ENCODE measurements at regions not wholly inside any gene's neighbourhood (a gene's known extent, or its start where the extent isn't known, plus 50 kb on each side); places are given as distances from the start of the nearest gene placed in this dataset.

GRCh38 chr3:152053866-152054265, 180.4 kb downstream of the SUCNR1 start:
- in situ Hi-C loops (cut with HindIII; ENCODE audit: low pct_unique_long_range_greater_than_20kb, low sequenced_read_pairs) = no loop called here
- Histone ChIP-seq H3K27me3 (ENCODE audit: control insufficient read depth, insufficient read depth, low read length) (no peaks in the 10 kb centered on the region), H3K36me3 (ENCODE audit: control insufficient read depth, insufficient read depth, low read length) (no peaks in the 10 kb centered on the region), H3K4me3 (ENCODE audit: low read depth in 2 of 2, low read length in 2 of 2) (no peak overlapping the region), H3K27ac (ENCODE audit: low read length) (no peak overlapping the region), H3K9me3 (ENCODE audit: control insufficient read depth, insufficient read depth, low read depth, low read length) (no peaks in the 10 kb centered on the region), H3K4me1 (ENCODE audit: control insufficient read depth, insufficient read depth, low read length) (no peaks in the 10 kb centered on the region)
- no peak for DNase-seq (ENCODE audit: low read depth, low spot score)
- intact Hi-C loops (cut with micrococcal nuclease; ENCODE audit: unreplicated experiment) = no loop called here
- ATAC-seq = no peak
- no peak for TF ChIP-seq TCF7L2 (IDR thresholded peaks at IDR 0.05; ENCODE audit: low read depth, low read length)
- TF ChIP-seq, protein P1, sequence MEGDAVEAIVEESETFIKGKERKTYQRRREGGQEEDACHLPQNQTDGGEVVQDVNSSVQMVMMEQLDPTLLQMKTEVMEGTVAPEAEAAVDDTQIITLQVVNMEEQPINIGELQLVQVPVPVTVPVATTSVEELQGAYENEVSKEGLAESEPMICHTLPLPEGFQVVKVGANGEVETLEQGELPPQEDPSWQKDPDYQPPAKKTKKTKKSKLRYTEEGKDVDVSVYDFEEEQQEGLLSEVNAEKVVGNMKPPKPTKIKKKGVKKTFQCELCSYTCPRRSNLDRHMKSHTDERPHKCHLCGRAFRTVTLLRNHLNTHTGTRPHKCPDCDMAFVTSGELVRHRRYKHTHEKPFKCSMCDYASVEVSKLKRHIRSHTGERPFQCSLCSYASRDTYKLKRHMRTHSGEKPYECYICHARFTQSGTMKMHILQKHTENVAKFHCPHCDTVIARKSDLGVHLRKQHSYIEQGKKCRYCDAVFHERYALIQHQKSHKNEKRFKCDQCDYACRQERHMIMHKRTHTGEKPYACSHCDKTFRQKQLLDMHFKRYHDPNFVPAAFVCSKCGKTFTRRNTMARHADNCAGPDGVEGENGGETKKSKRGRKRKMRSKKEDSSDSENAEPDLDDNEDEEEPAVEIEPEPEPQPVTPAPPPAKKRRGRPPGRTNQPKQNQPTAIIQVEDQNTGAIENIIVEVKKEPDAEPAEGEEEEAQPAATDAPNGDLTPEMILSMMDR (IDR thresholded peaks at IDR 0.05) = no peak
- TF ChIP-seq, protein P2, sequence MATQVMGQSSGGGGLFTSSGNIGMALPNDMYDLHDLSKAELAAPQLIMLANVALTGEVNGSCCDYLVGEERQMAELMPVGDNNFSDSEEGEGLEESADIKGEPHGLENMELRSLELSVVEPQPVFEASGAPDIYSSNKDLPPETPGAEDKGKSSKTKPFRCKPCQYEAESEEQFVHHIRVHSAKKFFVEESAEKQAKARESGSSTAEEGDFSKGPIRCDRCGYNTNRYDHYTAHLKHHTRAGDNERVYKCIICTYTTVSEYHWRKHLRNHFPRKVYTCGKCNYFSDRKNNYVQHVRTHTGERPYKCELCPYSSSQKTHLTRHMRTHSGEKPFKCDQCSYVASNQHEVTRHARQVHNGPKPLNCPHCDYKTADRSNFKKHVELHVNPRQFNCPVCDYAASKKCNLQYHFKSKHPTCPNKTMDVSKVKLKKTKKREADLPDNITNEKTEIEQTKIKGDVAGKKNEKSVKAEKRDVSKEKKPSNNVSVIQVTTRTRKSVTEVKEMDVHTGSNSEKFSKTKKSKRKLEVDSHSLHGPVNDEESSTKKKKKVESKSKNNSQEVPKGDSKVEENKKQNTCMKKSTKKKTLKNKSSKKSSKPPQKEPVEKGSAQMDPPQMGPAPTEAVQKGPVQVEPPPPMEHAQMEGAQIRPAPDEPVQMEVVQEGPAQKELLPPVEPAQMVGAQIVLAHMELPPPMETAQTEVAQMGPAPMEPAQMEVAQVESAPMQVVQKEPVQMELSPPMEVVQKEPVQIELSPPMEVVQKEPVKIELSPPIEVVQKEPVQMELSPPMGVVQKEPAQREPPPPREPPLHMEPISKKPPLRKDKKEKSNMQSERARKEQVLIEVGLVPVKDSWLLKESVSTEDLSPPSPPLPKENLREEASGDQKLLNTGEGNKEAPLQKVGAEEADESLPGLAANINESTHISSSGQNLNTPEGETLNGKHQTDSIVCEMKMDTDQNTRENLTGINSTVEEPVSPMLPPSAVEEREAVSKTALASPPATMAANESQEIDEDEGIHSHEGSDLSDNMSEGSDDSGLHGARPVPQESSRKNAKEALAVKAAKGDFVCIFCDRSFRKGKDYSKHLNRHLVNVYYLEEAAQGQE (IDR thresholded peaks at IDR 0.05; ENCODE audit: insufficient read depth in 1 of 2, low read depth in 2 of 2, low read length in 1 of 2) = no peak
- no peak for TF ChIP-seq POLR2AphosphoS5 (IDR thresholded peaks at IDR 0.05; ENCODE audit: low read depth, low read length)
- TF ChIP-seq SIN3A (IDR thresholded peaks at IDR 0.05; ENCODE audit: borderline replicate concordance, insufficient read depth, low read depth, low read length) = no peak
- CTCF ChIA-PET = no interaction called here
- BruUV-seq (replicated peaks) = no TSS peak
- POLR2A ChIA-PET = no interaction called here

DNA sequence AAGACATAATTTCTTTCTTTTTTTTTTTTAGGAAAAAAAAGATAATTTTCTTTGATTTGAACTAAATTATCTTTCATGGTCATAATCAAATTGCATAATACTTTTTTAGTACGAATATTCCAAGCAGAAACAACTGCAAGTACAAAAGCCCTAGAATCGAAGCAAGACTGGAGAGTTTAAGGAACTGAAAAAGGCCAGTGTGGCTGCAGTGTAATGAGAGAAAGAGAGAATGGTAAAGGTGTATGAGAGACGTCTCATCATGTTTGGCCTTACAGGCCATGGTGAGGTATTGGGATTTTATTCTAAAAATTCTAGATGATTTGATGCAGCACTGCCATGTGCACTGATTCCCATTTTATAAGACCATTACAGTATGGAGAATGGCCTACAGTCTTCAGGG, 180.9 kb downstream of the SUCNR1 start:
- H3K9me3 ChIP-seq (ENCODE audit: control insufficient read depth, insufficient read depth, low read depth, low read length) = no peaks in the 10 kb centered on the region
- intact Hi-C loops (cut with micrococcal nuclease; ENCODE audit: unreplicated experiment) = no loop called here
- no peak overlapping the region for H3K4me3 ChIP-seq (ENCODE audit: low read depth in 2 of 2, low read length in 2 of 2)
- CTCF ChIA-PET = no interaction called here
- in situ Hi-C loops (cut with HindIII; ENCODE audit: low pct_unique_long_range_greater_than_20kb, low sequenced_read_pairs) = no loop called here
- POLR2A ChIA-PET = no interaction called here
- H3K27me3 ChIP-seq (ENCODE audit: control insufficient read depth, insufficient read depth, low read length) = no peaks in the 10 kb centered on the region
- no peaks in the 10 kb centered on the region for H3K36me3 ChIP-seq (ENCODE audit: control insufficient read depth, insufficient read depth, low read length)
- BruUV-seq (replicated peaks) = no TSS peak
- H3K27ac ChIP-seq (ENCODE audit: low read length) = no peak overlapping the region
- no peak for DNase-seq (ENCODE audit: low read depth, low spot score)
- no peaks in the 10 kb centered on the region for H3K4me1 ChIP-seq (ENCODE audit: control insufficient read depth, insufficient read depth, low read length)
- no peak for TF ChIP-seq SIN3A (IDR thresholded peaks at IDR 0.05; ENCODE audit: borderline replicate concordance, insufficient read depth, low read depth, low read length)
- no peak for TF ChIP-seq TCF7L2 (IDR thresholded peaks at IDR 0.05; ENCODE audit: low read depth, low read length)
- TF ChIP-seq, protein P2 (IDR thresholded peaks at IDR 0.05; ENCODE audit: insufficient read depth in 1 of 2, low read depth in 2 of 2, low read length in 1 of 2) = no peak
- no peak for TF ChIP-seq POLR2AphosphoS5 (IDR thresholded peaks at IDR 0.05; ENCODE audit: low read depth, low read length)
- TF ChIP-seq, protein P1 (IDR thresholded peaks at IDR 0.05) = no peak
- ATAC-seq = no peak
